Glutamatergic neuron (in vitro differentiated cells): ENCODE measurements at regions not wholly inside any gene's neighbourhood (a gene's known extent, or its start where the extent isn't known, plus 50 kb on each side); places are given as distances from the start of the nearest gene placed in this dataset.

Source experiments
- DNase-seq: peaks from one replicate; pipeline ENCODE4 v3.0.0; 2022
- H3K27ac Mint-ChIP-seq: one replicate; pipeline ENCODE4 v1.8.0; 2020; ENCODE audit warnings: mild to moderate bottlenecking, mixed read lengths, inconsistent platforms; ENCODE audit not compliant: unreplicated experiment
- H3K27me3 Mint-ChIP-seq: one replicate; pipeline ENCODE4 v1.8.0; 2020; ENCODE audit warnings: mild to moderate bottlenecking, moderate library complexity, mixed read lengths, inconsistent platforms; ENCODE audit not compliant: unreplicated experiment
- H3K36me3 Mint-ChIP-seq: one replicate; pipeline ENCODE4 v1.8.0; 2020; ENCODE audit warnings: mild to moderate bottlenecking, mixed read lengths, inconsistent platforms; ENCODE audit not compliant: unreplicated experiment
- H3K4me1 Mint-ChIP-seq: one replicate; pipeline ENCODE4 v1.8.0; 2020; ENCODE audit warnings: mild to moderate bottlenecking, low read depth, mixed read lengths, inconsistent platforms; ENCODE audit not compliant: unreplicated experiment
- H3K4me3 Mint-ChIP-seq: one replicate; pipeline ENCODE4 v1.8.0; 2020; ENCODE audit warnings: mild to moderate bottlenecking, mixed read lengths, inconsistent platforms; ENCODE audit not compliant: unreplicated experiment
- H3K9me3 Mint-ChIP-seq: one replicate; pipeline ENCODE4 v1.8.0; 2020; ENCODE audit warnings: mild to moderate bottlenecking, moderate library complexity, mixed read lengths, inconsistent platforms; ENCODE audit not compliant: unreplicated experiment
- CTCF ChIP-seq: fragments of 200-600 bp; sonication (generic); IDR thresholded peaks from one replicate; pipeline ENCODE4 v1.5.0; 2021; ENCODE audit not compliant: partially characterized antibody, unreplicated experiment

- H3K4me3 Mint-ChIP-seq = peak overlapping the region; percentile 67
- TF ChIP-seq CTCF = no peak
- peaks cover 38% of the 10 kb centered on the region for H3K4me1 Mint-ChIP-seq
- peaks cover 26% of the 10 kb centered on the region for H3K27me3 Mint-ChIP-seq
- H3K36me3 Mint-ChIP-seq = no peaks in the 10 kb centered on the region
- peak; percentile 49 for DNase-seq
- peaks cover 29% of the 10 kb centered on the region for H3K9me3 Mint-ChIP-seq
- H3K27ac Mint-ChIP-seq = peak overlapping the region; percentile 93
Observed at GRCh38 chr12:124655048-124655697, 87.8 kb upstream of the NCOR2 start.

- no peak for DNase-seq
- no peaks in the 10 kb centered on the region for H3K36me3 Mint-ChIP-seq
- peak overlapping the region; percentile 67 for H3K4me3 Mint-ChIP-seq
- H3K9me3 Mint-ChIP-seq = peaks cover 26% of the 10 kb centered on the region
- TF ChIP-seq CTCF = no peak
- peak overlapping the region; percentile 93 for H3K27ac Mint-ChIP-seq
- H3K27me3 Mint-ChIP-seq = peaks cover 24% of the 10 kb centered on the region
- peaks cover 35% of the 10 kb centered on the region for H3K4me1 Mint-ChIP-seq
Observed at GRCh38 chr12:124654666-124655047, 87.2 kb upstream of the NCOR2 start.

- Mint-ChIP-seq H3K9me3 (peaks cover 22% of the 10 kb centered on the region), H3K27me3 (peaks cover 26% of the 10 kb centered on the region), H3K4me3 (peak overlapping the region; percentile 15), H3K4me1 (peaks cover 34% of the 10 kb centered on the region), H3K27ac (no peak overlapping the region), H3K36me3 (no peaks in the 10 kb centered on the region)
- DNase-seq = no peak
- no peak for TF ChIP-seq CTCF
Observed at GRCh38 chr12:124653169-124653931, 85.9 kb upstream of the NCOR2 start.

GRCh38 chr12:124652661-124653060, 85.2 kb upstream of the NCOR2 start:
- peaks cover 26% of the 10 kb centered on the region for H3K27me3 Mint-ChIP-seq
- TF ChIP-seq CTCF = no peak
- DNase-seq = no peak
- peaks cover 22% of the 10 kb centered on the region for H3K9me3 Mint-ChIP-seq
- H3K36me3 Mint-ChIP-seq = no peaks in the 10 kb centered on the region
- peaks cover 36% of the 10 kb centered on the region for H3K4me1 Mint-ChIP-seq
- no peak overlapping the region for H3K4me3 Mint-ChIP-seq
- H3K27ac Mint-ChIP-seq = no peak overlapping the region

- peaks cover 38% of the 10 kb centered on the region for H3K4me1 Mint-ChIP-seq
- H3K36me3 Mint-ChIP-seq = no peaks in the 10 kb centered on the region
- no peak for TF ChIP-seq CTCF
- peaks cover 20% of the 10 kb centered on the region for H3K9me3 Mint-ChIP-seq
- peaks cover 22% of the 10 kb centered on the region for H3K27me3 Mint-ChIP-seq
- no peak overlapping the region for H3K4me3 Mint-ChIP-seq
- H3K27ac Mint-ChIP-seq = peak overlapping the region; percentile 46
- DNase-seq = no peak
Observed at GRCh38 chr12:124651516-124652273, 84.3 kb upstream of the NCOR2 start.
